GM23338 (cell line): ENCODE measurements at regions not wholly inside any gene's neighbourhood (a gene's known extent, or its start where the extent isn't known, plus 50 kb on each side); places are given as distances from the start of the nearest gene placed in this dataset.

Experiments used
- ATAC-seq: fragments of 200-7000 bp; cut with Tn5 transposase; 3 replicates; pipeline ENCODE4 v1.9.1; 2020
- DNase-seq: peaks from one replicate; pipeline ENCODE4 v3.0.0-alpha.2; 2015; ENCODE audit warnings: low spot score
- H2AFZ ChIP-seq: fragments of 200-600 bp; sonication (generic); 2 replicates; pipeline ENCODE4 v1.8.0; 2016; ENCODE audit warnings: antibody characterized with exemption, mild to moderate bottlenecking, moderate library complexity
- H3F3A ChIP-seq: fragments of 200-600 bp; sonication (generic); replicated peaks from 2 replicates; pipeline ENCODE4 v1.8.0; 2017; ENCODE audit warnings: antibody characterized with exemption, mixed run types, low read depth
- H3K27ac ChIP-seq: fragments of 200-600 bp; sonication (generic); 2 replicates; pipeline ENCODE4 v1.6.1; 2016; ENCODE audit warnings: low read depth
- H3K27me3 ChIP-seq: fragments of 200-600 bp; sonication (generic); 2 replicates; pipeline ENCODE4 v1.8.0; 2016; ENCODE audit warnings: mild to moderate bottlenecking, mixed run types, moderate library complexity; ENCODE audit not compliant: insufficient read depth
- H3K36me3 ChIP-seq: fragments of 200-600 bp; sonication (generic); 2 replicates; pipeline ENCODE4 v1.8.0; 2016; ENCODE audit warnings: mild to moderate bottlenecking; ENCODE audit not compliant: insufficient read depth
- H3K4me1 ChIP-seq: fragments of 200-600 bp; sonication (generic); 2 replicates; pipeline ENCODE4 v1.8.0; 2016; ENCODE audit warnings: mild to moderate bottlenecking, moderate library complexity; ENCODE audit not compliant: insufficient read depth
- H3K4me2 ChIP-seq: fragments of 200-600 bp; sonication (generic); 2 replicates; pipeline ENCODE4 v1.7.1; 2017; ENCODE audit warnings: mixed run types
- H3K4me3 ChIP-seq: fragments of 200-600 bp; sonication (generic); 2 replicates; pipeline ENCODE4 v1.6.1; 2016; ENCODE audit warnings: mixed run types
- H3K79me2 ChIP-seq: fragments of 200-600 bp; sonication (generic); replicated peaks from 2 replicates; pipeline ENCODE4 v1.8.0; 2017; ENCODE audit warnings: mild to moderate bottlenecking; ENCODE audit not compliant: insufficient read depth
- H3K9me2 ChIP-seq: fragments of 200-600 bp; sonication (generic); 2 replicates; pipeline ENCODE4 v1.8.0; 2017; ENCODE audit not compliant: insufficient read depth
- H4K20me1 ChIP-seq: fragments of 200-600 bp; sonication (generic); replicated peaks from 2 replicates; pipeline ENCODE4 v1.8.0; 2017; ENCODE audit warnings: mild to moderate bottlenecking; ENCODE audit not compliant: insufficient read depth
- H3K27ac Mint-ChIP-seq: 2 replicates; pipeline ENCODE4 v1.8.0; 2020; ENCODE audit warnings: inconsistent platforms, mild to moderate bottlenecking, moderate library complexity, mixed read lengths
- H3K27me3 Mint-ChIP-seq: 3 replicates; pipeline ENCODE4 v1.8.0; 2022; ENCODE audit warnings: low read depth, mild to moderate bottlenecking, moderate library complexity, mixed read lengths, inconsistent platforms; ENCODE audit not compliant: insufficient read depth, poor library complexity
- H3K36me3 Mint-ChIP-seq: 3 replicates; pipeline ENCODE4 v1.8.0; 2021; ENCODE audit warnings: low read depth, mild to moderate bottlenecking, inconsistent platforms, moderate library complexity, mixed read lengths
- H3K4me1 Mint-ChIP-seq: 3 replicates; pipeline ENCODE4 v1.8.0; 2020; ENCODE audit warnings: mild to moderate bottlenecking, inconsistent platforms, mixed read lengths
- H3K4me3 Mint-ChIP-seq: 3 replicates; pipeline ENCODE4 v1.8.0; 2021; ENCODE audit warnings: moderate library complexity, mild to moderate bottlenecking, inconsistent platforms, mixed read lengths
- H3K9me3 Mint-ChIP-seq: 3 replicates; pipeline ENCODE4 v1.8.0; 2020; ENCODE audit warnings: moderate library complexity, mild to moderate bottlenecking, inconsistent platforms, mixed read lengths
- CREB1 ChIP-seq: fragments of 250-450 bp; sonication (Bioruptor Pico); IDR thresholded peaks from 2 replicates; pipeline ENCODE4 v1.5.0; 2020; ENCODE audit warnings: low read depth, mild to moderate bottlenecking, moderate library complexity
- EZH2 ChIP-seq: fragments of 200-600 bp; sonication (generic); IDR thresholded peaks from one replicate; pipeline ENCODE4 v1.8.0; 2017; ENCODE audit warnings: antibody characterized with exemption, mild to moderate bottlenecking, low read depth; ENCODE audit not compliant: unreplicated experiment
- EZH2phosphoT487 ChIP-seq: fragments of 200-600 bp; sonication (generic); IDR thresholded peaks from one replicate; pipeline ENCODE4 v1.8.1; 2018; ENCODE audit warnings: antibody characterized with exemption; ENCODE audit not compliant: unreplicated experiment
- JUNB ChIP-seq: IDR thresholded peaks from one replicate; pipeline ENCODE4 v1.6.1; 2016; ENCODE audit warnings: antibody characterized with exemption; ENCODE audit not compliant: unreplicated experiment
- NANOG ChIP-seq: IDR thresholded peaks from 2 replicates; pipeline ENCODE4 v1.6.1; 2016; ENCODE audit warnings: antibody characterized with exemption, borderline replicate concordance
- POLR2AphosphoS5 ChIP-seq: IDR thresholded peaks from 2 replicates; pipeline ENCODE4 v1.6.1; 2016; ENCODE audit warnings: antibody characterized with exemption, low read depth
- REST ChIP-seq: IDR thresholded peaks from one replicate; pipeline ENCODE4 v1.6.1; 2018; ENCODE audit warnings: antibody characterized with exemption; ENCODE audit not compliant: unreplicated experiment
- STAT1 ChIP-seq: IDR thresholded peaks from one replicate; pipeline ENCODE4 v1.6.1; 2016; ENCODE audit warnings: antibody characterized with exemption; ENCODE audit not compliant: unreplicated experiment
- ZNF114 ChIP-seq: fragments of 250-450 bp; sonication (Bioruptor Pico); IDR thresholded peaks from 2 replicates; pipeline ENCODE4 v1.5.0; 2020; ENCODE audit warnings: mild to moderate bottlenecking, moderate library complexity
- ZNF331 ChIP-seq: fragments of 250-450 bp; sonication (Bioruptor Pico); IDR thresholded peaks from 2 replicates; pipeline ENCODE4 v1.5.0; 2020; ENCODE audit warnings: low read depth, mild to moderate bottlenecking, moderate library complexity
- TF ChIP-seq, protein P1 (sequence below): fragments of 250-450 bp; sonication (Bioruptor Pico); IDR thresholded peaks from 2 replicates; pipeline ENCODE4 v1.5.0; 2020; ENCODE audit warnings: mild to moderate bottlenecking, moderate library complexity
- TF ChIP-seq, protein P2 (sequence below): IDR thresholded peaks from 2 replicates; pipeline ENCODE4 v1.6.1; 2016; ENCODE audit warnings: antibody characterized with exemption
- TF ChIP-seq, protein P3 (sequence below), 2 experiments: fragments of 200-600 bp in 1 of 2; sonication (generic) in 1 of 2; conservative IDR thresholded peaks; 2 replicates each; pipeline versions ENCODE4 v1.5.1 to v1.6.1; 2016 to 2017; ENCODE audit warnings: antibody characterized with exemption in 2 of 2, low read depth in 2 of 2, mild to moderate bottlenecking in 2 of 2, moderate library complexity in 1 of 2

DNA sequence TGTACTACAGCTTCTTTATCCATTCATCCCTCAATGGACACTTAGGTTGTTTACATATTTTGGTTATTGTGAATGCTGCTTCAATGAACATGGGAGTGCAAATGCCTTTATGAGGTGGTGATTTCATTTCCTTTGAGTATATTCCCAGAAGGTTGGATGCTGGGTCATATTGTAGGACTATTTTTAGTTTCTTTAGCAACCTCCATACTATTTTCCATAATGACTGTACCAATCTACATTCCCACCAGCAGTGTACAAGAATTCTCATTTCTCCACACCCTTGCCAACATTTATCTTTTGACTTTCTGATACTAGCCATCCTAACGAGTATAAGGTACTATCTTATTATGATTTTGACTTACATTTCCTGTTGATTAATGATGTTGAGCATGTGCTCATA is 269.0 kb downstream of the C6orf118 start:
- ATAC-seq (no peak), DNase-seq (no peak)
- no peaks in the 10 kb centered on the region for H3K79me2 ChIP-seq
- no peaks in the 10 kb centered on the region for H3K27me3 ChIP-seq
- Mint-ChIP-seq H3K9me3 (peaks cover 50% of the 10 kb centered on the region), H3K27ac (no peak overlapping the region), H3K4me1 (no peaks in the 10 kb centered on the region), H3K27me3 (no peaks in the 10 kb centered on the region), H3K36me3 (peaks cover 27% of the 10 kb centered on the region), H3K4me3 (no peak overlapping the region)
- no peak overlapping the region for H2AFZ ChIP-seq
- H3K4me3 ChIP-seq, result no peak overlapping the region
- no peaks in the 10 kb centered on the region for H3K4me1 ChIP-seq
- H3K27ac ChIP-seq, result no peak overlapping the region
- H3K4me2 ChIP-seq, result no peak overlapping the region
- peaks cover 10% of the 10 kb centered on the region; the same call in 1 of the 2 replicates for H3K9me2 ChIP-seq
- TF ChIP-seq CREB1 (CRISPR knock-in tag) (no peak), ZNF114 (CRISPR knock-in tag) (no peak), REST (no peak), STAT1 (no peak), EZH2phosphoT487 (no peak), NANOG (no peak), POLR2AphosphoS5 (no peak), JUNB (no peak), EZH2 (no peak), ZNF331 (CRISPR knock-in tag) (no peak)
- TF ChIP-seq, protein P1, sequence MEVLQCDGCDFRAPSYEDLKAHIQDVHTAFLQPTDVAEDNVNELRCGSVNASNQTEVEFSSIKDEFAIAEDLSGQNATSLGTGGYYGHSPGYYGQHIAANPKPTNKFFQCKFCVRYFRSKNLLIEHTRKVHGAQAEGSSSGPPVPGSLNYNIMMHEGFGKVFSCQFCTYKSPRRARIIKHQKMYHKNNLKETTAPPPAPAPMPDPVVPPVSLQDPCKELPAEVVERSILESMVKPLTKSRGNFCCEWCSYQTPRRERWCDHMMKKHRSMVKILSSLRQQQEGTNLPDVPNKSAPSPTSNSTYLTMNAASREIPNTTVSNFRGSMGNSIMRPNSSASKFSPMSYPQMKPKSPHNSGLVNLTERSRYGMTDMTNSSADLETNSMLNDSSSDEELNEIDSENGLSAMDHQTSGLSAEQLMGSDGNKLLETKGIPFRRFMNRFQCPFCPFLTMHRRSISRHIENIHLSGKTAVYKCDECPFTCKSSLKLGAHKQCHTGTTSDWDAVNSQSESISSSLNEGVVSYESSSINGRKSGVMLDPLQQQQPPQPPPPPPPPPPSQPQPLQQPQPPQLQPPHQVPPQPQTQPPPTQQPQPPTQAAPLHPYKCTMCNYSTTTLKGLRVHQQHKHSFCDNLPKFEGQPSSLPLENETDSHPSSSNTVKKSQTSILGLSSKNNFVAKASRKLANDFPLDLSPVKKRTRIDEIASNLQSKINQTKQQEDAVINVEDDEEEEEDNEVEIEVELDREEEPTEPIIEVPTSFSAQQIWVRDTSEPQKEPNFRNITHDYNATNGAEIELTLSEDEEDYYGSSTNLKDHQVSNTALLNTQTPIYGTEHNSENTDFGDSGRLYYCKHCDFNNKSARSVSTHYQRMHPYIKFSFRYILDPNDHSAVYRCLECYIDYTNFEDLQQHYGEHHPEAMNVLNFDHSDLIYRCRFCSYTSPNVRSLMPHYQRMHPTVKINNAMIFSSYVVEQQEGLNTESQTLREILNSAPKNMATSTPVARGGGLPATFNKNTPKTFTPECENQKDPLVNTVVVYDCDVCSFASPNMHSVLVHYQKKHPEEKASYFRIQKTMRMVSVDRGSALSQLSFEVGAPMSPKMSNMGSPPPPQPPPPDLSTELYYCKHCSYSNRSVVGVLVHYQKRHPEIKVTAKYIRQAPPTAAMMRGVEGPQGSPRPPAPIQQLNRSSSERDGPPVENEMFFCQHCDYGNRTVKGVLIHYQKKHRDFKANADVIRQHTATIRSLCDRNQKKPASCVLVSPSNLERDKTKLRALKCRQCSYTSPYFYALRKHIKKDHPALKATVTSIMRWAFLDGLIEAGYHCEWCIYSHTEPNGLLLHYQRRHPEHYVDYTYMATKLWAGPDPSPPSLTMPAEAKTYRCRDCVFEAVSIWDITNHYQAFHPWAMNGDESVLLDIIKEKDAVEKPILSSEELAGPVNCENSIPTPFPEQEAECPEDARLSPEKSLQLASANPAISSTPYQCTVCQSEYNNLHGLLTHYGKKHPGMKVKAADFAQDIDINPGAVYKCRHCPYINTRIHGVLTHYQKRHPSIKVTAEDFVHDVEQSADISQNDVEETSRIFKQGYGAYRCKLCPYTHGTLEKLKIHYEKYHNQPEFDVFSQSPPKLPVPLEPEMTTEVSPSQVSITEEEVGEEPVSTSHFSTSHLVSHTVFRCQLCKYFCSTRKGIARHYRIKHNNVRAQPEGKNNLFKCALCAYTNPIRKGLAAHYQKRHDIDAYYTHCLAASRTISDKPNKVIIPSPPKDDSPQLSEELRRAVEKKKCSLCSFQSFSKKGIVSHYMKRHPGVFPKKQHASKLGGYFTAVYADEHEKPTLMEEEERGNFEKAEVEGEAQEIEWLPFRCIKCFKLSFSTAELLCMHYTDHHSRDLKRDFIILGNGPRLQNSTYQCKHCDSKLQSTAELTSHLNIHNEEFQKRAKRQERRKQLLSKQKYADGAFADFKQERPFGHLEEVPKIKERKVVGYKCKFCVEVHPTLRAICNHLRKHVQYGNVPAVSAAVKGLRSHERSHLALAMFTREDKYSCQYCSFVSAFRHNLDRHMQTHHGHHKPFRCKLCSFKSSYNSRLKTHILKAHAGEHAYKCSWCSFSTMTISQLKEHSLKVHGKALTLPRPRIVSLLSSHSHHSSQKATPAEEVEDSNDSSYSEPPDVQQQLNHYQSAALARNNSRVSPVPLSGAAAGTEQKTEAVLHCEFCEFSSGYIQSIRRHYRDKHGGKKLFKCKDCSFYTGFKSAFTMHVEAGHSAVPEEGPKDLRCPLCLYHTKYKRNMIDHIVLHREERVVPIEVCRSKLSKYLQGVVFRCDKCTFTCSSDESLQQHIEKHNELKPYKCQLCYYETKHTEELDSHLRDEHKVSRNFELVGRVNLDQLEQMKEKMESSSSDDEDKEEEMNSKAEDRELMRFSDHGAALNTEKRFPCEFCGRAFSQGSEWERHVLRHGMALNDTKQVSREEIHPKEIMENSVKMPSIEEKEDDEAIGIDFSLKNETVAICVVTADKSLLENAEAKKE (CRISPR knock-in tag), result no peak
- TF ChIP-seq, protein P2, sequence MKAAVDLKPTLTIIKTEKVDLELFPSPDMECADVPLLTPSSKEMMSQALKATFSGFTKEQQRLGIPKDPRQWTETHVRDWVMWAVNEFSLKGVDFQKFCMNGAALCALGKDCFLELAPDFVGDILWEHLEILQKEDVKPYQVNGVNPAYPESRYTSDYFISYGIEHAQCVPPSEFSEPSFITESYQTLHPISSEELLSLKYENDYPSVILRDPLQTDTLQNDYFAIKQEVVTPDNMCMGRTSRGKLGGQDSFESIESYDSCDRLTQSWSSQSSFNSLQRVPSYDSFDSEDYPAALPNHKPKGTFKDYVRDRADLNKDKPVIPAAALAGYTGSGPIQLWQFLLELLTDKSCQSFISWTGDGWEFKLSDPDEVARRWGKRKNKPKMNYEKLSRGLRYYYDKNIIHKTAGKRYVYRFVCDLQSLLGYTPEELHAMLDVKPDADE, result no peak
- TF ChIP-seq, protein P3, sequence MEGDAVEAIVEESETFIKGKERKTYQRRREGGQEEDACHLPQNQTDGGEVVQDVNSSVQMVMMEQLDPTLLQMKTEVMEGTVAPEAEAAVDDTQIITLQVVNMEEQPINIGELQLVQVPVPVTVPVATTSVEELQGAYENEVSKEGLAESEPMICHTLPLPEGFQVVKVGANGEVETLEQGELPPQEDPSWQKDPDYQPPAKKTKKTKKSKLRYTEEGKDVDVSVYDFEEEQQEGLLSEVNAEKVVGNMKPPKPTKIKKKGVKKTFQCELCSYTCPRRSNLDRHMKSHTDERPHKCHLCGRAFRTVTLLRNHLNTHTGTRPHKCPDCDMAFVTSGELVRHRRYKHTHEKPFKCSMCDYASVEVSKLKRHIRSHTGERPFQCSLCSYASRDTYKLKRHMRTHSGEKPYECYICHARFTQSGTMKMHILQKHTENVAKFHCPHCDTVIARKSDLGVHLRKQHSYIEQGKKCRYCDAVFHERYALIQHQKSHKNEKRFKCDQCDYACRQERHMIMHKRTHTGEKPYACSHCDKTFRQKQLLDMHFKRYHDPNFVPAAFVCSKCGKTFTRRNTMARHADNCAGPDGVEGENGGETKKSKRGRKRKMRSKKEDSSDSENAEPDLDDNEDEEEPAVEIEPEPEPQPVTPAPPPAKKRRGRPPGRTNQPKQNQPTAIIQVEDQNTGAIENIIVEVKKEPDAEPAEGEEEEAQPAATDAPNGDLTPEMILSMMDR (conservative IDR thresholded peaks at IDR 0.05; ENCODE audit: low read depth in 2 of 2), result no peak
- H4K20me1 ChIP-seq, result no peaks in the 10 kb centered on the region
- H3K36me3 ChIP-seq, result no peaks in the 10 kb centered on the region
- H3F3A ChIP-seq, result no peaks in the 10 kb centered on the region
